C4-2B (cell line): ENCODE measurements at regions not wholly inside any gene's neighbourhood (a gene's known extent, or its start where the extent isn't known, plus 50 kb on each side); places are given as distances from the start of the nearest gene placed in this dataset.

Experiments
- H3K27ac ChIP-seq: fragments of 450-650 bp; 2 replicates; pipeline ENCODE4 v1.5.1; 2017
- CTCF ChIP-seq: fragments of 450-650 bp; conservative IDR thresholded peaks from 2 replicates; pipeline ENCODE4 v1.5.1; 2017; ENCODE audit warnings: mild to moderate bottlenecking
- ZFX ChIP-seq: fragments of 450-650 bp; IDR thresholded peaks from 2 replicates; pipeline ENCODE4 v1.6.1; 2017

- H3K27ac ChIP-seq, result no peak overlapping the region
- TF ChIP-seq ZFX, result no peak
- no peak for TF ChIP-seq CTCF
Observed at GRCh38 chr11:26093206-26093605, 238.7 kb upstream of the ANO3 start.

- TF ChIP-seq CTCF (no peak), ZFX (no peak)
- no peak overlapping the region for H3K27ac ChIP-seq
Observed at GRCh38 chr11:26095340-26095739, 236.6 kb upstream of the ANO3 start.

DNA sequence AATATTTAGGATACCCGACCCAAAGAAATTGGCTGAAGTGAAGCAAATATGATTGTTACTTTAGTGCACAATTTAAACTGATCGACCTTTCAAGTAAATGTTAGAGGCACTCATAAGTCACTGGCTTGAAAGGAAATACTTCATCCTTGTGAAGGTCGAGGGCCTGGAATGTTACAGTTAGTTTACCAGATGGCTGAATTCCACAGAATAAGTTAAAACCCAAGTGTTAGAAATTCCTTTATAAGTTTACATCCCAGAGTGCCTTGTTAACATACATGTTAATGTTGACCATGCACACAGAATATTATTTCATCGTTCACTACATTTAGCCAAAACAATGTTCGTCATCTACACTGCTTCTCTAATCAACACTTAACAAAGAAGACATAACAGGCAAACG is 235.5 kb upstream of the ANO3 start:
- H3K27ac ChIP-seq, result no peak overlapping the region
- TF ChIP-seq ZFX (no peak), CTCF (no peak)

GRCh38 chr11:26102325-26102724 is 229.6 kb upstream of the ANO3 start:
- no peak overlapping the region for H3K27ac ChIP-seq
- TF ChIP-seq ZFX, result no peak
- no peak for TF ChIP-seq CTCF

DNA sequence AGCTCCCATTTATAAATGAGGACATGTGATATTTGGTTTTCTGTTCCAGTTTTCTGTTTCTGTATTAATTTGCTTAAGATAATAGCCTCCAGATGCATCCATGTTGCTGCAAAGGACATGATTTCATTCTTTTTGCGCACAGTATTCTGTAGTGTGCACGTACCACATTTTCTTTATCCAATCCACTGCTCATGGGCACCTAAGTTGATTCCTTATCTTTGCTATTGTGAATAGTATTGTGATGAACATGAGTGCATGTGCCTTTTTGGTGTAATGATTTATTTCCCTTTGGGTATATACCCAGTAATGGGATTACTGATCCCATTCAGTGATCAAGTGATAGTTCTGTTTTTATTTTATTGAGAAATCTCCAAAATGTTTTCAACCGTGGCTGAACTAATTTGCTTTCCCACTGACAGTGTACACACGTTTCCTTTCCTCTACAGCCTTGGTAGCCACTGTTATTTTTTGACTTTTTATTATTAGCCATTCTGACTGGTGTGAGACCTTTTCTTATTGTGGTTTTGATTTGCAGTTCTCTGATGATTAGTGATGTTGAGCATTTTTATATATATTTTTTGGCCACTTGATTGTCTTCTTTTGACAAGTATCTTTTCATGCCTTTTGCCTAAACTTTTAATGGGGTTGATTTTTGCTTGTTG is 226.0 kb upstream of the ANO3 start:
- TF ChIP-seq ZFX (no peak), CTCF (no peak)
- no peak overlapping the region for H3K27ac ChIP-seq

DNA sequence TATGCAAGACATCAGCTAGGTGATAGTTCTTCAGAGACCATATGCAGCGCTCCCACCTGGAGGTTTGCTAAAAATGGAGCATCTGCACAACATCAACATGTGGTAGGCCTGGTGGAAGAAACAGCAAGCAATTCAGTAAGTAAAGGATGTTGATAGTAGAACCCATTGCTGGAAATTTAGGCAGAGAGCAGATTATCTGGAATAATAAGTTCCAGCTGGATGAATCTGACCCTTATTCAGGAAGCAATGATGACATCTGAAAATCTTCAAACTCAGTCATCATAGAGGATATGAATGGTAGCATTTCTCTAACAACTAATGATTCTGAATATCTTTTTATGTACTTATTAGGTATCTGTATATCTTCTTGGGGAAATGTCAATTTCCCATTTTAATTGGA is 225.2 kb upstream of the ANO3 start:
- TF ChIP-seq ZFX, result no peak
- TF ChIP-seq CTCF, result no peak
- H3K27ac ChIP-seq, result no peak overlapping the region

- TF ChIP-seq ZFX, result no peak
- no peak for TF ChIP-seq CTCF
- H3K27ac ChIP-seq, result no peak overlapping the region
Observed at GRCh38 chr11:26109658-26110368, 222.1 kb upstream of the ANO3 start.
